ENCODE measurements at regions not wholly inside any gene's neighbourhood (a gene's known extent, or its start where the extent isn't known, plus 50 kb on each side); places are given as distances from the start of the nearest gene placed in this dataset.

- H3K36me3 Mint-ChIP-seq, result no peaks in the 10 kb centered on the region
- peaks cover 29% of the 10 kb centered on the region for H3K4me1 Mint-ChIP-seq
- peaks cover 6% of the 10 kb centered on the region for H3K9me3 Mint-ChIP-seq
- H3K27ac Mint-ChIP-seq, result no peak overlapping the region
- TF ChIP-seq CTCF (IDR thresholded peaks at IDR 0.05; ENCODE audit: unreplicated experiment), result no peak
- DNase-seq (ENCODE audit: low spot score in 2 of 2, unreplicated experiment in 2 of 2), result no peak
- no peaks in the 10 kb centered on the region for H3K27me3 Mint-ChIP-seq (ENCODE audit: low read depth)
- H3K4me3 Mint-ChIP-seq, result no peak overlapping the region
Measured at GRCh38 chr2:64318476-64318748, 135.6 kb upstream of the LGALSL start.

- H3K27me3 Mint-ChIP-seq (ENCODE audit: low read depth), result no peaks in the 10 kb centered on the region
Measured at GRCh38 chr2:64319896-64320295, 134.1 kb upstream of the LGALSL start.

GRCh38 chr2:64322433-64322832 lies 131.5 kb upstream of the LGALSL start:
- no peak overlapping the region for H3K27ac Mint-ChIP-seq
- peaks cover 26% of the 10 kb centered on the region for H3K4me1 Mint-ChIP-seq
- H3K4me3 Mint-ChIP-seq, result no peak overlapping the region
- H3K9me3 Mint-ChIP-seq, result peaks cover 6% of the 10 kb centered on the region
- no peak for TF ChIP-seq CTCF (IDR thresholded peaks at IDR 0.05; ENCODE audit: unreplicated experiment)
- no peaks in the 10 kb centered on the region for H3K27me3 Mint-ChIP-seq (ENCODE audit: low read depth)
- H3K36me3 Mint-ChIP-seq, result no peaks in the 10 kb centered on the region
- no peak for DNase-seq (ENCODE audit: low spot score in 2 of 2, unreplicated experiment in 2 of 2)

More at GRCh38 chr2:64319896-64320295, 134.1 kb upstream of the LGALSL start:
- no peak for TF ChIP-seq CTCF (IDR thresholded peaks at IDR 0.05; ENCODE audit: unreplicated experiment)
- no peak overlapping the region for H3K27ac Mint-ChIP-seq
- no peak for DNase-seq (ENCODE audit: low spot score in 2 of 2, unreplicated experiment in 2 of 2)
- H3K4me3 Mint-ChIP-seq, result no peak overlapping the region
- no peaks in the 10 kb centered on the region for H3K36me3 Mint-ChIP-seq
- H3K9me3 Mint-ChIP-seq, result peaks cover 6% of the 10 kb centered on the region
- peaks cover 24% of the 10 kb centered on the region for H3K4me1 Mint-ChIP-seq

GRCh38 chr2:64323197-64323596 lies 130.8 kb upstream of the LGALSL start:
- DNase-seq (ENCODE audit: low spot score in 2 of 2, unreplicated experiment in 2 of 2), result no peak
- TF ChIP-seq CTCF (IDR thresholded peaks at IDR 0.05; ENCODE audit: unreplicated experiment), result no peak
- Mint-ChIP-seq H3K27ac (no peak overlapping the region), H3K9me3 (peaks cover 6% of the 10 kb centered on the region), H3K4me3 (no peak overlapping the region), H3K27me3 (ENCODE audit: low read depth) (no peaks in the 10 kb centered on the region), H3K4me1 (peaks cover 24% of the 10 kb centered on the region), H3K36me3 (no peaks in the 10 kb centered on the region)

- H3K4me3 Mint-ChIP-seq, result no peak overlapping the region
- no peaks in the 10 kb centered on the region for H3K36me3 Mint-ChIP-seq
- H3K4me1 Mint-ChIP-seq, result peaks cover 30% of the 10 kb centered on the region
- TF ChIP-seq CTCF (IDR thresholded peaks at IDR 0.05; ENCODE audit: unreplicated experiment), result no peak
- no peak for DNase-seq (ENCODE audit: low spot score in 2 of 2, unreplicated experiment in 2 of 2)
- H3K27ac Mint-ChIP-seq, result no peak overlapping the region
- H3K27me3 Mint-ChIP-seq (ENCODE audit: low read depth), result no peaks in the 10 kb centered on the region
- H3K9me3 Mint-ChIP-seq, result peaks cover 6% of the 10 kb centered on the region
Measured at GRCh38 chr2:64324746-64325410, 129.1 kb upstream of the LGALSL start.

- peaks cover 31% of the 10 kb centered on the region for H3K4me1 Mint-ChIP-seq
- H3K36me3 Mint-ChIP-seq, result no peaks in the 10 kb centered on the region
- no peak for TF ChIP-seq CTCF (IDR thresholded peaks at IDR 0.05; ENCODE audit: unreplicated experiment)
- peaks cover 6% of the 10 kb centered on the region for H3K9me3 Mint-ChIP-seq
- no peak overlapping the region for H3K4me3 Mint-ChIP-seq
- H3K27ac Mint-ChIP-seq, result no peak overlapping the region
- no peaks in the 10 kb centered on the region for H3K27me3 Mint-ChIP-seq (ENCODE audit: low read depth)
- no peak for DNase-seq (ENCODE audit: low spot score in 2 of 2, unreplicated experiment in 2 of 2)
Measured at GRCh38 chr2:64325477-64325851, 128.5 kb upstream of the LGALSL start.
